GM19324 (cell line): ENCODE measurements at regions not wholly inside any gene's neighbourhood (a gene's known extent, or its start where the extent isn't known, plus 50 kb on each side); places are given as distances from the start of the nearest gene placed in this dataset.

Experiments
- ATAC-seq: cut with Tn5 transposase; IDR thresholded peaks from one replicate; pipeline ENCODE4 v1.9.1; 2021; ENCODE audit warnings: mild to moderate bottlenecking, moderate library complexity; ENCODE audit not compliant: unreplicated experiment, low FRiP score

DNA sequence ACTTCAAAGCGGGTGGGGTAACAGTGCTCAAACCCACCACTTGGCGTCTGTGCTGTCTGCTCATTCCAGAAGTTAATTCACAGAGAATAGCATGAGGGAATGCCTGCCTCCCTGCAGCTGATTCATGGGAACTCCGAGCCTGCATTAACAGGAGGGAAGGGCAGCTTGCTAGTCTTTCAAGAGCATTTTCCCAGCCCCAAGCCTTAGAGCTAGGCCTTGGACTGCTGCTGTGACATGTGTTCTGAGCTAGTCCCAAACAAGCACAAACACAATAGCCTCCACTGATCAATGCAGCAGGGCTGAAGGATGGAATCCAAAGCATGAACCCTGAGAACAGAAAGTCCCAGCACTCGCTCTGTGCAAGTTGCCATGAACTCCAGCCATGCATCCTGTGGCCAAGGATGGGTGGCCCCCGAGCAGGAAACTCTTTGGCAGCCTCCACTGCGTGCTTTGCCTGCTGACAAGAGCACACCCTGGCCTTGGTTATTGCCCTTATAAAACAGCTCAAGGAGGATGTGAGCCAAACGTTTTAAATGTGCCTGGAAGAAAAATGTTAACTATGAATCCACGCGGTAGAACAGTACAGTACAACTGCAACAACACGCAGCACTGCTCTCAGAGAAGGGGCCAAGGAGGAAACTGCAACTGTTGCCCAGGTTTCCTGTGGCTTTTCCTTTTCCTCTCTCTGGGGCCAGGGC lies 653.1 kb upstream of the KLF4 start:
- ATAC-seq: no peak

DNA sequence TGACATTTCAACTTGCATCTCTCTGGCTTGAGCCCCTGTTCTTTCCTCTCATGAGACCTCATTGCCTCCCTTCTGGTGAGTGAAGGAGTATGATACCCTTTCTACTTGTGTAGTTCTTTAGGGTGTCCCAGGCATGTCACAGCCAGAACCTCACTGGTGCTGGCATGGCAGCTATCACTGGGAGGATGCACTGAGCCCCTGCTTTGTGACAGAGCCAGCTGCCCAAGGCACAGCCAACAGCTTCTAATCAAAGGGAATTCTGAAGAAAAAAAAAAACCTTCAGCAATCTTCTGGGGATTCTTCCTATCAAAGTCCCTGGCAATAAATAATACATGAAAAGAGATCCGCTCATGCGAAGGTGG lies 652.6 kb upstream of the KLF4 start:
- ATAC-seq: no peak

DNA sequence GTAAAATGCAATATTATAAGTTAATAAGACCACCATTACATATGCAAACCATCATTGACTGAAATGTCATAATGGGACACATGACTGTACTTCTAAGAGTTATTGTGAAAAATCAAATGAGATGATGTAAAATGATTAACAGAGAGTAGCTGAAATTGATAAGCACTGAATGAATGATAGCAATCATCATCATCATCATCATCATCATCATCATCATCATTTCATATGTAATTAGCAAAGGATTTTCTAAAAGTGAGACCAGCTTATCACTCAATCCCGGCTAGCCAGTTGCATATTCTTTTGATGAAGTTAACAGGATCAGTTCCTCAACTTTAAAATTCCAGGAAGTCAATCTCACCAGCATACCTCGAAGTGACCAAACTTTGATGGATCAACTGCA lies 650.3 kb upstream of the KLF4 start:
- ATAC-seq: no peak

DNA sequence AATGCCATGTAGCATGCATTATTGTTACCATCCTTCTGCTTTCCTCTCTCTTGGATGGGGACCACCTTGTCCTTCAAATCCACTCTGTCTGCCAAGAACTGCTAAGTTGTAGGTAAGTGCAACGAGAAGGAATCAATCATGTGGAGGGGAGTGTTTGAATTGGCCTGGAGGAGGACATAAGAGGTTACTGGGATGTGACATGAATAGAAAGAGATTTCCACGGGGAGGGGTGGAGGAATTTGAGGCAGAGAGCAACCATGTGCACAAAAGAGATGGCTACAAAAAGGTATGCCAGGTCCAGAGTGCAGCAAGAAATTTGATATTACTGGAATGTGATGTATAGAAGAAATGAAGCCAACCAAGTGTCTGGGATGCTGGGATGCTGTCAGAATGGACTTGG lies 648.9 kb upstream of the KLF4 start:
- ATAC-seq: no peak

DNA sequence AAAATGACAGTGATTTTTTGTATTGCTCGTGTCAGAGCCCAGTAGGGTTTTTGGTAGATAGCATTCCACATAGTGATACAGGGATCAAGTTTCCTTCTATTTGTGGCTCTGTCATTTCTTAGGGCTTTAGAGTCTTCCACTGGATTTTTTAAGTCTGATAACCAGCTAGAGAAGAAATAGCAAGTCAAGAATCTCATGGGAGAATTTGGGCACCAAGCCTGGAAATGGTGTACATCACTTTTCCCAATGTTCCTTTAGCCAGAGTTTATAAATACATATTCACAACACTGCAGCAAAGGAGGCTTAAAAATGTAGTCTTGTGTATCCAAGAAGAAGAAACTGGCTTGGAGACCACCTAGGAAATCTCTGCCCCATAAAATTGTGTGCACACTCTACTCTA lies 647.1 kb upstream of the KLF4 start:
- no peak for ATAC-seq

DNA sequence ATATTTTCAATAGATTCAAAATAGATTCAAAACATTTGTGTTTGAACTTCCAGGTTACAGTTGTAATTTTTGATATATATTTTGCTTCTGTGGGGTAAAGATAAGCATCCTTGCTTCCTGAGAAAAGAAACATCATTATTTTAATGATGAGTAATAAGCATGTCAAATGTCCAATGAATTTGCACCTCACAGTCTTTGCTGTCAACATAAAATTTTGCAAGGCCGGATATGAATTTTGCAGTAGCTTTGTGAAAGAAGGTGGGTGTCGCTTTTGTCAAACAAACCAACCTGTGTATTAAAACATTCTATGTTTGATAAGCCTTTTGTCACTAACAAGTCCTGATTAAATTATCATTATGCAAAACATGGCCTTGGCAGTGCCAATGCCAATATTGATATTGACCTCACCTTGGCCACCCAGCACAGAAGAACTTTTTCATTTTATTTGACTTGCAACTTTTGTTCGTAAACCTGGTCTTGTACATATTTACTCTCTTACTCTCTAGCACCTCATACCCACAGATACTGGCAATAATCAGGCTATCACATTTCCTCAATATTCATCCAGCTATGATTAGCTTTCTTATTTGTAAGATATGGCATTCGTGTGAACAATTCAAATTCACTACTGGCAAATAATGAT lies 645.0 kb upstream of the KLF4 start:
- ATAC-seq: no peak

DNA sequence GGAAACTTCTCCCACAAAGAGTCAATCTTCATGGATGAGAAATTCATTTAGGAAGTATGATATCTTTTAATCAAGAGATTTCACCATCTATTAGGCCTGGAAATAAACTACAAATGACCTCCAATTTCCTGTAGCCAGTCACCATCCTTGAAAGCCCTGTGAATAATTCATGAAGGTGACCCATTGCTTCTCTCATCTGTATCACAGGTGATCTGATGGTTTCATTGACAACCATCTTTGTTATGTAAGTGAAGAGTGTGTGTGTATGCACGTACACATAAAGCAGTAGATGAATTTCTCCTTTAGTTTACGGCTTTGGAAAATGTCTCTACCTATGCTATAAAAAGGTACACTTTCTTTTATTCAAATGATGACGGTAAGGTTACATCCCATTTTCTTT lies 644.1 kb upstream of the KLF4 start:
- ATAC-seq: no peak

DNA sequence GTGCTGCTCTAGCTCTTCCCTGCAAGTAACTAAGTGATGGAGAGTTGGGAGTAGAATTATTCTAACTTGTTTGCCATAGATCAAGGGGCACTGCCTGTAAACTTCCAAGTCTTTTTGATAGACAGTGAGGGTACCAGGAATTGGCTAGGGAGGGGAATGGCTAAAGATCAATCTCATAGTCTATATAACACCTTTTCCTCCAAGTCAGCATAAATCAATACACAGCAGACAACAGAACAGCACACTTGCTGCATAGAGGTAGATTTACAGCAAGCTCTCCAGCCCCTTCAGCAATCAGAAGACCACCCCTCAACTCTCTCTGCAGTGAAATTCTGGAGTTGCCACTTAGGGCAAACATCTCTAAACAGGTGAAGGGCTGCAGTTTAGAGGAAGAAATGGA lies 643.5 kb upstream of the KLF4 start:
- ATAC-seq: no peak

DNA sequence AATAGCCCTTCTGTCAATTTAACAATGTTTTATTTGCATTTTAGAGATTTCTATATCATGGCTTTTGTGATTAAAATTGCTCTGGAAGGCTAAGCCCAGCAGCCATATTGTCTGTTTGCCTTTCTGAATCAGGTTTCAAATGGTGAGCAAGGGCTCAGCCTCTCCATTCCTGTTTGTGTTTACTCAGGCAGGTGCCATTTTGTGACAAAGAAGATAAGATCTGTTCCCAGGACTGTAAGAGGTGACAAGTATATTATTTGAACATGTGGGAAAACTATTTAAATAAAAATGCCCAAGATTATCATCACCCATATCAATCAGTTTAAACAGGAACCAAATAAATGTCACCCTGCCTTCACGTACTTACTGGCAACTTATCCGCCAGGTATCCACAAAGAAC lies 641.3 kb upstream of the KLF4 start:
- ATAC-seq: no peak

DNA sequence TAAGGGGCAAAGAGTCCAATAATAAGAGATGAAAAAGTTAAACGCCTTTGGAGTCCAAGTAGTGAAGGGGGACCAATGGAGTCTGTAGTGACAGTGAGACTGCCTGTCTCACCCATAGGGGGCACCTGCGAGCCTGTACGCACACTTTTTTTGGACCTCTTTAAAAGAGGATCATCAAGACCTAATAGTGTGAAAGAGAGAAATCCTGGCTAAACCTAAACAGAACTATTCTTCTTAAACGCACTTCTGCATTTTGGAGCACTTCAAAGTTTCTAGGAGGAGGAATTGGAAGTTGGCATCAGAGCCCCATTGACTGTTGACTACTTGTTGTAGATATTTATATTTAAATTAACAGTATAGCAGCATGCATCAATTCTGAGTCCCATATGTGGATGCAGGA lies 636.1 kb upstream of the KLF4 start:
- ATAC-seq: no peak

DNA sequence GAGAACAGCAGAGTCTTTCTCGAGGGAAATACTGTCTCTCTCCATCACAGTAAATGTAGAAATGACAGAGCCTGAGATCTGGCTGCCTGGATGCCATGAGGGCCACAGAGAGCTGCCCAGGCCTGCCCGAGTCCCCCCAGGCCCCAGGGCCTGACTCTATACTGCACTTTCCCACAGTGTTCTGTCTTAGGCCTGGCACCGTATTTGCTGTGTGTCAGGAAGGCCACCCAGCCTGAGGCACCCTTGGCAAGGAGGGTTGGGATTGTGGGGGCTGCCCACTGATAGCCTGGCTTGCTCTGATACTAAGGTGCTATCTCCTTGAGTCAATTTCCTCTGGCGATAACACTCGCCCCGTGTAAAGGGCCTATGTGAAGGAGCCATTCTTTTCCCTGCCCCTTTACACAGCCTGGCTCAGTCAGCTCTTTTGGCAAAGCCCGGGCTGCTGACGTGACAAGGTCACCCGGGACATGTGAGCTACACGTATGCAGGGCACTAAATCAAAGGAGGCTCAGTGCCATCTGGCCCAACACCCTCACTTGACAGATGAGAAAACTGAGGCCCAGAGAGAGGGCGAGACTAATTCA lies 630.1 kb upstream of the KLF4 start:
- ATAC-seq: no peak

DNA sequence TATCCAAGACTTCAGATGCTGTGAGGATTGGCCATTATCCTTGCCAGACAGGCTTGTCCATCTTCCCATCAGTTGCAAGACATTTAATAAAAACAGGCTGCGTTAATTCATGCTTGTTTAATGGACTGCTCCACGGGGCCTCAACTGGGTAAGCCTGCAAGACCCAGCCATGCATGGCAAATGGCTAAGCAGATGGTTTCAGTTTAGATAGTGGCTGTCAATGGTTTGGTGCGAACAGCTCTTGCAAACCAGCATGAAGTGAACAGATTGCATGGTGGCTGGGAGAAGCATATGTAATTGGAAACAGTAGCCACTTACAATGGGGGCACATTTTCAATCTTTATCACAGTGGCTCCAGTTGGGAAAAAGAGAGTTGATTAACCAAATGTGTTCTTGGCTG lies 628.2 kb upstream of the KLF4 start:
- ATAC-seq: no peak

DNA sequence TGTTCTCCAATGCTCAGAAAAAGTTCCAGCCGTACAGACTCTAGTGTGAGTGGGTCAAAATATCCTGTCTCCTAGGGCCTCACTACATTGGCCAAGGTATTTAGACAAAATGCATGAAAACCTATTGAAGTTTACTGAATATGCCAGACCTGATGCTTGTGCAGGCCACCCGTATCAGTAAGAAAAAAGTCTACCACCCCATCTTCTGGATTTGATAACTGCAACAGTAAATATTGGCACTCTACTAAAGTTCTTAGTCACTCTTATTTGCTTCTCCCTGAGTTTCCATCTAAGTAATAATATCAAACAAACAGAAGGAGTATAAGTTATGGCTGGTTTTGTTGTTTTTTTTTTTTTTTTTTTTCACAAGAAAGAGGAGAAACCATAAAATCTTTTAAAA lies 627.7 kb upstream of the KLF4 start:
- ATAC-seq: no peak

DNA sequence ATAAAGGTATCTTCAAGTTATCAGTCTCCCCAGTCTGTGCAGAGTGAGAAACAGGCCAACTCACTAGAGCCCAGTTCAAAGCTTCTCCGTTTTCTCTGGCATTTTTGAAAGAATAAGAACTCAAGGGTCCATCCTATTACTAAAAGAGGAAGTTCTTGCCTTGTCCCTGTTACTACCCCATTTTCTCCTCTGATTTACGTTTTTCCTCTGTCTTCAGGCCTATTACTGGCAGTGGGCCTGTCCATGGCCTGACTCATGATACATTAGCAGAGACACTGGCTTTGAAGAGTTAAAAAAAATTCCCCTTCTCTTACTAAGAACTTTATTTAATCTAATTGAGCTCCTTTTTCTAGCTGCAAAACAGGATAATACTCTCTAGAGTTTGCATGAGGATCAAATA lies 624.0 kb upstream of the KLF4 start:
- ATAC-seq: no peak

DNA sequence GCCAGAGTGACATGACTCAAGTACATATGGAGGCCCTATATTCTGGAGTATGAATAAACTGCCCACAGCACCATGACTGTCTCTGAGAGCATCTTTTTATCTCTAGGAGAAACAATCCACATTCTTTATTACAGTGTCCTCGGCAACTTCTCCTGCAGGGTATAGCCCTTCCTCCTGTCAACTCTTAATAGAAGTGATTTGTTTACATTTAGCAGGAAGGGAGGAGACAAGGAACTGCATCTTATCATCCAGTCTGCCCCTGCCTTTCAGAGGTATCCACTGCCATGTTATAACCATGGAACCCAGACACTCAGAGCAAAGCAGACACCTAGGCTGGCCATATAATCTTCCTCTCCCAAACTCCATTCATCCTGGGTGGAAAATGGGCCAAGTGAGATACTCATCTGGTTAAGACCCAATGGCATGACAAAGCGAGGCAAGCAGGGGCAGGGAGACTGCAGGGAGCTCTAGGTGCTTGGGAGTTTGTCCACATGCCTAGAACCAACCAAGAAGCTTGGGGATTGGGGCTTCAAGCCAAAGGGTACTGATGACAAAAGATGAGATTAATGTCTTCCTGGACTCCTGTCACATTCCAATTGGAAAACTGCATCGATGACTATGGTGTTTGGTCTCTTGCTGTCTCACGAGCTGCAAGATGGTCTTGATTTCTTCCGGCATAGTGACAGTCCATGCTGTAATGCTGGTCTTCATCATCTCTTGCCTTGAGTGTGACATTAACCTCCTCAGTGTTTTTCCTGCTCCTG lies 620.5 kb upstream of the KLF4 start:
- ATAC-seq: no peak

DNA sequence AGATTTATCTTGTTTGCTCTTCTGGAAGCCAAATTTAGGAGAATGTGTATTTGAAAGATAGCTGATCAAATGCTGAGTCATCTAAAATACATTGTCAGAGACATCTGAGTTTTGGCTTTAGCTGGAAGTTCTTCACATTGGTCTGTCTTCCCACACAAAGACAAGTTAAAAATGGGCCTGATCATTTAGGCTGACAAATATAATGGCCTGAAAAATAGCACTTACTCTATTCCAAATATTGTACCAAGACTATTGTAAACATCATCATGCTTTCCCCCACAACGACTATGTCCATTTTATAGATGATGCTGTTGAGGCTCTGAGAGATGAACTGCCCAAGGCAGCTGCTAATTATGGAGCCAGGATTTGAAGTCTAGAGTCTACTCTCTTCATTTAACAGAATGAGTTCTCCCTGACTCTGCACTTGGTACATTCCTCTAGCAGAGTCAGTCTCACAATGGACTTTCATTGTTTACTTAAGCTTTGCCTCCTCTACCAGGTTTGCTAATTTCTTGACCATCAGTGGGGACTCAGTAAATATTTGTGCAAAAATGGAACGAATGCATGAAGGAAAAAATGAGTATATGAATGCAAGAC lies 619.4 kb upstream of the KLF4 start:
- ATAC-seq: no peak

DNA sequence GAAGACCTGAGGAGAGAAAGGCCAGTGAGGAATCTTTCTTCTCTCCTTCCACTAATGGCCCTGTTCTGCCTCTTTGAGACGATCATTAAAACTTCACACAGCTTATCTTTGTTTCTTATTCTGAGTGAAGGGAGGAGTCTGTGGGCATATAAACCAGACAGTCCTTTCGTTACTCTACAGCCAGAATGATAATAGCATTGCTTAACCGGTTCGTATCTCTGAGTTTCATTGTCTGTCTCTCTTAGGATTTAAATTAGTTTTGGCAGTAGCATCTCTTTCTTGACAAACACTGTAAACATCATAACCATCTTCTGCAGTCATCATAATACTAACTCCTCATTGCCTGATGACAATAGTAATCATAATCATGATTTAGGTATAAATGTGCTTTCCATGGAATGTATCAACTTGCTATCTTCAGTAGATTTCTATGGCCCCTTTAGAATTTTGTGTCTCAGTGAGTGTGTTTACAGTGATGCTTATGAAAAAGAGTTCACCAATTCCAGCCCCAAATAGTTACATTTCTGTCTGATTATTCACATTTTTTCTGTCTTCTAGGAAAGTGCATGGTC lies 618.8 kb upstream of the KLF4 start:
- no peak for ATAC-seq

DNA sequence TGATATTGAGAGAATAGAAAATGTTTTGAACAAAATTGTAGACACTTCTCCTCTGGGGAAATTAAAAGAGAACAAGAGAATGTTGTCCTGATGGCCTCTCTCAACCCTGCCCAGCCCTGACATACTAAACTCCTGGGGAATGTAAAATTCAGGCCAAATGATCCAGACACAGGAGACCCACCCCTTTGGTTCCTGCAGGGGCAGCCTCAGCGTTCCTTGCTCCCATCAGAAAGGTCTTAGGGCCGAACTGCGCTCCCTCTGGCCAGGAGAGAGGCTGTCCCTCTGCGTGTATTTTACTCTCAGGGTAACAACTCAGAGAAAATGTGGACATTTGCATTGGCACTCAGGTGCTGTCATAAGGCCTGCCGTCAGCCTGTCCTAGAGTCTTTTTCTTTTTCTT lies 616.3 kb upstream of the KLF4 start:
- no peak for ATAC-seq

DNA sequence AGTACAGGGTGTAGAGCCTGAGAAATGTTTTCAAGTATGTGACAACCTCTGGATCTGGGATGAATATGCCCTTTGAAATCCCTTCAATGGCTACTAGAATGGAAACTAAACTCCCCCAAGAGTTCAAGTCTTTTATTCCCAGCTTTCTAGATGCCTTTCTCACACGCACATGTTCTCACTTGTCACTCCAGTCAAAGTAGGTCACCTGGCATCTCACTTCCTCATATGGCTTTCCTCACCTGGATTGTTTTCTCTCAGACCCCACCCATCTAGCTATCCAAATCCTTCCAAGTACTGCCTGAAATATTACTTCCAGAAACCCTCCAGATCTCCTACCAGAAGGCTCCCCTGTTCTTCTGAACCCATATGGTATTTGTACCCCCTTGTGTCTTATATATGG lies 615.4 kb upstream of the KLF4 start:
- no peak for ATAC-seq

DNA sequence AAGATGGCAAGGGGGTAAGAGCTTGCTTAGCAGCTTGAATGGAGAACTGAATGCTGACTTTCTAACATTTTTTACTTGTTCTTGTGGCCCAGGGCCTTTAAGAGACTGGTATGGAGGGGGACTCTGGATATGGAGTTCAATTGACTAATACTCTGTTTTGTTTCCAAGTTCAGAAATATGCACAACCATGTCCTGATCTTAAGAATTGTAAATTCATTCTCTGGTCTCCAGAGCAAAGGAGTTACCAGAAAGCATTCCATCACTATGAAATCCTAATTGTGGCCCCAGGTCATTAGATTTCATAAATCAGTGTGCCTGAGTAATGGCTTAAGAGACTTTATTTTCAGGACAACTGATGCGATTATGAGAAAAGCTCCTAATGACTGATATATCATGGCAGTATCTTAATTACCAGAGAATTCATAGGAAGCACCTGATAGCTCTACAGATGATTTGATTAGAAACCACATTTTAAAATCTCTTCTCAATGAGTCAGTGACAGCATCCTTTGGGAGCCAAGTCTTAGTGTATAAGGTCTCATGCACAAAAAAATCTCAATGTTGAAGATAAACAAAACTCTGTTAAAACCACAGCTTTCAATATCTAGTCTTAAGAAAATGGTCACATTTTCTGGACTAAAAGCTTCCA lies 613.6 kb upstream of the KLF4 start:
- ATAC-seq: no peak
